ENCODE measurements at regions not wholly inside any gene's neighbourhood (a gene's known extent, or its start where the extent isn't known, plus 50 kb on each side); places are given as distances from the start of the nearest gene placed in this dataset.

DNA sequence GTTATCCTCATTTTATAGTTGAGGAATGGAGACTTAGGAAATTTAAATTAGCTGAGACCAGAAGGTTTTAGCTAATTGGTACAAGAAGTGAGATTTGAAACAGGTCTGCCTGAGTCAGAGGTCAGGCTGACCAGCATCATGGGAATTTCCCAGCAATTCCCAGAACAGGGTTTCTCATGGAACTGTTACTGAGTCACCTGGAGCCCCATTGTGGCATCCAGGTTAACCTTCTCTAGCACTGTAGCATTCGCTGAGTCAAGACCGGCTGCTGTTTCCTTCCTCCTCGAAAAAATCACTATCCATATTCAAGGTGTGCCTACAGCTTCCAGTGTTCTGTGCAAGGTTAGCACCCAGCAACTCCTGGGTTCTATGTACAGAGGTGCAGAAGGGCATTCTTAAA, 238.0 kb upstream of the MAN1A1 start (continued):
- TF ChIP-seq REST (IDR thresholded peaks at IDR 0.05; ENCODE audit: unreplicated experiment), result no peak
- no peak for TF ChIP-seq CREB1 (CRISPR knock-in tag; IDR thresholded peaks at IDR 0.05; ENCODE audit: low read depth)

DNA sequence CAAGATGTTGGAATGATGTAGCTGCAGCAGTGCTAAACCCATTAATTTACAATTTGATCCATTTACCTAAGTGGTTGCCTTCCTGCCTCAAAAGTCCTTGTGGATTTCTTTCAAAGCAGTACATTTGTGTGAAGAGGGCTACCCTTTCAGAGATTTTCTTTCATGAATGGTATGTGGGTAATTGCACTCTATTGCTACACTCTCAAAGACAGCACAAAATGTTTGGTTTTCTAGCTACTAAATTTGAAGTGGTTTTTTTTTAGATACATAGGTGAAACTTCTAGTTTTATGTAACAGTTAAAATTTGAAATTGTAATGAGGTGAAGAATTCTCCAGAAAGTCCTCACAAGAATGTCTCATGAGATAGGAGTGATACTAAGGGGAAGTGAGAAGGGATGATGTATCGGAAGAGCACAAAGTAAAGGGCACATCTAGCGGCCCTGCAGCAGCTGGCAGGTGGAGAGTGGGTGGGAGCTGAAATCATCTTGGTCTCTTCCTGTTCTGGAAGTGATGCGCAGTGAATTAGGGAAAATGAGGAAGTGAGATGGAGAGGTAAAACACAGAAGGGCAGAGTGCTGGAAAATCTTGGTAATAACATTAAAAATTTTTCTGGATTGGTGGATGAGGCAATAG, 236.8 kb upstream of the MAN1A1 start:
- H3K36me3 ChIP-seq (ENCODE audit: insufficient read depth), result no peaks in the 10 kb centered on the region
- no peak overlapping the region for H3K4me2 ChIP-seq
- H2AFZ ChIP-seq, result no peak overlapping the region
- peaks cover 13% of the 10 kb centered on the region for H3K4me1 Mint-ChIP-seq
- no peak overlapping the region for H3K27ac ChIP-seq (ENCODE audit: low read depth)
- no peak overlapping the region for H3K4me3 ChIP-seq
- H3K79me2 ChIP-seq (replicated peaks; ENCODE audit: insufficient read depth), result no peaks in the 10 kb centered on the region
- no peak for ATAC-seq
- no peaks in the 10 kb centered on the region for H3K9me3 Mint-ChIP-seq
- H3K36me3 Mint-ChIP-seq (ENCODE audit: low read depth), result no peaks in the 10 kb centered on the region
- H3K9me2 ChIP-seq (ENCODE audit: insufficient read depth), result no peaks in the 10 kb centered on the region
- no peak for DNase-seq (ENCODE audit: low spot score)
- no peaks in the 10 kb centered on the region for H3F3A ChIP-seq (replicated peaks; ENCODE audit: low read depth)
- peaks cover 4% of the 10 kb centered on the region for H3K27me3 Mint-ChIP-seq (ENCODE audit: insufficient read depth, low read depth, poor library complexity)
- H3K4me1 ChIP-seq (ENCODE audit: insufficient read depth), result peaks cover 4% of the 10 kb centered on the region; the same call in 1 of the 2 replicates
- no peak for TF ChIP-seq REST (IDR thresholded peaks at IDR 0.05; ENCODE audit: unreplicated experiment)
- TF ChIP-seq, protein P1, sequence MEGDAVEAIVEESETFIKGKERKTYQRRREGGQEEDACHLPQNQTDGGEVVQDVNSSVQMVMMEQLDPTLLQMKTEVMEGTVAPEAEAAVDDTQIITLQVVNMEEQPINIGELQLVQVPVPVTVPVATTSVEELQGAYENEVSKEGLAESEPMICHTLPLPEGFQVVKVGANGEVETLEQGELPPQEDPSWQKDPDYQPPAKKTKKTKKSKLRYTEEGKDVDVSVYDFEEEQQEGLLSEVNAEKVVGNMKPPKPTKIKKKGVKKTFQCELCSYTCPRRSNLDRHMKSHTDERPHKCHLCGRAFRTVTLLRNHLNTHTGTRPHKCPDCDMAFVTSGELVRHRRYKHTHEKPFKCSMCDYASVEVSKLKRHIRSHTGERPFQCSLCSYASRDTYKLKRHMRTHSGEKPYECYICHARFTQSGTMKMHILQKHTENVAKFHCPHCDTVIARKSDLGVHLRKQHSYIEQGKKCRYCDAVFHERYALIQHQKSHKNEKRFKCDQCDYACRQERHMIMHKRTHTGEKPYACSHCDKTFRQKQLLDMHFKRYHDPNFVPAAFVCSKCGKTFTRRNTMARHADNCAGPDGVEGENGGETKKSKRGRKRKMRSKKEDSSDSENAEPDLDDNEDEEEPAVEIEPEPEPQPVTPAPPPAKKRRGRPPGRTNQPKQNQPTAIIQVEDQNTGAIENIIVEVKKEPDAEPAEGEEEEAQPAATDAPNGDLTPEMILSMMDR (conservative IDR thresholded peaks at IDR 0.05; ENCODE audit: low read depth in 2 of 2), result no peak
- no peak for TF ChIP-seq STAT1 (IDR thresholded peaks at IDR 0.05; ENCODE audit: unreplicated experiment)
- no peak for TF ChIP-seq ZNF331 (CRISPR knock-in tag; IDR thresholded peaks at IDR 0.05; ENCODE audit: low read depth)
- TF ChIP-seq EZH2 (IDR thresholded peaks at IDR 0.05; ENCODE audit: low read depth, unreplicated experiment), result no peak
- TF ChIP-seq, protein P2, sequence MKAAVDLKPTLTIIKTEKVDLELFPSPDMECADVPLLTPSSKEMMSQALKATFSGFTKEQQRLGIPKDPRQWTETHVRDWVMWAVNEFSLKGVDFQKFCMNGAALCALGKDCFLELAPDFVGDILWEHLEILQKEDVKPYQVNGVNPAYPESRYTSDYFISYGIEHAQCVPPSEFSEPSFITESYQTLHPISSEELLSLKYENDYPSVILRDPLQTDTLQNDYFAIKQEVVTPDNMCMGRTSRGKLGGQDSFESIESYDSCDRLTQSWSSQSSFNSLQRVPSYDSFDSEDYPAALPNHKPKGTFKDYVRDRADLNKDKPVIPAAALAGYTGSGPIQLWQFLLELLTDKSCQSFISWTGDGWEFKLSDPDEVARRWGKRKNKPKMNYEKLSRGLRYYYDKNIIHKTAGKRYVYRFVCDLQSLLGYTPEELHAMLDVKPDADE (IDR thresholded peaks at IDR 0.05), result no peak
- TF ChIP-seq ZNF114 (CRISPR knock-in tag; IDR thresholded peaks at IDR 0.05), result no peak
- no peak for TF ChIP-seq POLR2AphosphoS5 (IDR thresholded peaks at IDR 0.05; ENCODE audit: low read depth)
- no peak for TF ChIP-seq CREB1 (CRISPR knock-in tag; IDR thresholded peaks at IDR 0.05; ENCODE audit: low read depth)
- no peak for TF ChIP-seq NANOG (IDR thresholded peaks at IDR 0.05; ENCODE audit: borderline replicate concordance)
- no peak for TF ChIP-seq JUNB (IDR thresholded peaks at IDR 0.05; ENCODE audit: unreplicated experiment)
- no peak overlapping the region for H3K4me3 Mint-ChIP-seq
- H4K20me1 ChIP-seq (replicated peaks; ENCODE audit: insufficient read depth), result no peaks in the 10 kb centered on the region
- H3K27ac Mint-ChIP-seq, result peak overlapping the region; percentile 38; the same call in 1 of the 2 replicates
- no peaks in the 10 kb centered on the region for H3K27me3 ChIP-seq (ENCODE audit: insufficient read depth)
